ENCODE measurements at regions not wholly inside any gene's neighbourhood (a gene's known extent, or its start where the extent isn't known, plus 50 kb on each side); places are given as distances from the start of the nearest gene placed in this dataset.

DNA sequence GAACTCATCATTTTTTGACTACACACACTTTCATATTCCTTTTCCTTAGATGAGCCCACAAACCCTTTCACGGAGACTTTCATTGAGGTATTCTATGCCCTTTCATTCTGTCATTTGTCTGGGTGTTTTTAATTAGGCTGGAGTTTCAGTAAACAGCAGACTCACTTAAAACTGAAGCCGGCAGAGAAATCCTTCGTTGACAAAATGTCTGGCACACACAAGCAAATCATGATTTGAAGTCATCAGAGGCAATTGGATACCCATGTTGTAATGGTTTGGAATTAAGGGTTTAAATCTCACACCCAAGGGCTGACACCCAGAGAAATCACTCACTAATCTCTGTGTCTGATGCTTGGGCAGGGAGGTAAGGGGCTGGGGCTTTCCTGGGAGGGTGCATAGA is 127.1 kb downstream of the EHF start:
- intact Hi-C loops (cut with micrococcal nuclease), result no loop called here

More for the DNA sequence above, 127.1 kb downstream of the EHF start:
- Histone ChIP-seq H3K9me3 (ENCODE audit: control insufficient read depth, insufficient read depth, low read length) (no peaks in the 10 kb centered on the region), H3K18ac (ENCODE audit: low read depth, low read length) (no peak overlapping the region), H3K4ac (ENCODE audit: low read depth, low read length) (no peak overlapping the region), H2BK20ac (ENCODE audit: low read depth, low read length) (no peak overlapping the region), H2AK9ac (replicated peaks; ENCODE audit: low read depth, low read length, poor library complexity) (no peak overlapping the region), H3K14ac (replicated peaks; ENCODE audit: low read depth, low read length) (no peak overlapping the region), H3K9me1 (ENCODE audit: insufficient read depth, low read length) (no peaks in the 10 kb centered on the region), H3K23ac (ENCODE audit: low read depth, low read length) (no peak overlapping the region), H2BK15ac (ENCODE audit: low read depth, low read length) (no peak overlapping the region), H4K5ac (ENCODE audit: low read depth, low read length) (no peak overlapping the region), H2BK120ac (ENCODE audit: low read depth, low read length) (no peak overlapping the region), H2BK5ac (ENCODE audit: low read depth, low read length, poor library complexity, severe bottlenecking) (no peak overlapping the region), H2AK5ac (ENCODE audit: low read depth, low read length) (no peak overlapping the region), H3K4me3 (ENCODE audit: insufficient read depth, low read depth, low read length) (no peak overlapping the region), H3K27me3 (ENCODE audit: control insufficient read depth, insufficient read depth, low read length) (peaks cover 12% of the 10 kb centered on the region), H4K20me1 (ENCODE audit: insufficient read depth, low read length) (no peaks in the 10 kb centered on the region), H3K79me1 (ENCODE audit: low read depth in 1 of 2, low read length in 2 of 2) (no peaks in the 10 kb centered on the region), H3K27ac (ENCODE audit: insufficient read depth, low read length) (no peak overlapping the region), H4K8ac (ENCODE audit: low read depth in 2 of 2, low read length in 2 of 2) (no peak overlapping the region), H3K4me1 (ENCODE audit: control insufficient read depth, insufficient read depth, low read length) (peaks cover 3% of the 10 kb centered on the region), H4K91ac (ENCODE audit: insufficient read depth, low read depth, low read length) (no peak overlapping the region), H3K56ac (ENCODE audit: extremely low read depth, insufficient read depth, low read length) (no peak overlapping the region), H3K9ac (ENCODE audit: low read depth, low read length) (no peak overlapping the region), H3K4me2 (ENCODE audit: low read depth, low read length) (no peak overlapping the region), H3K36me3 (ENCODE audit: control insufficient read depth, insufficient read depth, low read length) (no peaks in the 10 kb centered on the region), H2AFZ (replicated peaks; ENCODE audit: low read length, poor library complexity) (no peak overlapping the region)
- no peak for TF ChIP-seq NFE2L2 (IDR thresholded peaks at IDR 0.05; ENCODE audit: low read depth, low read length)
- TF ChIP-seq RCOR1 (IDR thresholded peaks at IDR 0.05; ENCODE audit: insufficient replicate concordance, low read length), result no peak
- no peak for TF ChIP-seq MXI1 (IDR thresholded peaks at IDR 0.05; ENCODE audit: borderline replicate concordance, low read depth, low read length)
- TF ChIP-seq, protein P1, sequence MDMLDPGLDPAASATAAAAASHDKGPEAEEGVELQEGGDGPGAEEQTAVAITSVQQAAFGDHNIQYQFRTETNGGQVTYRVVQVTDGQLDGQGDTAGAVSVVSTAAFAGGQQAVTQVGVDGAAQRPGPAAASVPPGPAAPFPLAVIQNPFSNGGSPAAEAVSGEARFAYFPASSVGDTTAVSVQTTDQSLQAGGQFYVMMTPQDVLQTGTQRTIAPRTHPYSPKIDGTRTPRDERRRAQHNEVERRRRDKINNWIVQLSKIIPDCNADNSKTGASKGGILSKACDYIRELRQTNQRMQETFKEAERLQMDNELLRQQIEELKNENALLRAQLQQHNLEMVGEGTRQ (IDR thresholded peaks at IDR 0.05; ENCODE audit: low read depth, low read length), result no peak
- no peak for TF ChIP-seq FOS (IDR thresholded peaks at IDR 0.05; ENCODE audit: low read depth, low read length)
- TF ChIP-seq, protein P2, sequence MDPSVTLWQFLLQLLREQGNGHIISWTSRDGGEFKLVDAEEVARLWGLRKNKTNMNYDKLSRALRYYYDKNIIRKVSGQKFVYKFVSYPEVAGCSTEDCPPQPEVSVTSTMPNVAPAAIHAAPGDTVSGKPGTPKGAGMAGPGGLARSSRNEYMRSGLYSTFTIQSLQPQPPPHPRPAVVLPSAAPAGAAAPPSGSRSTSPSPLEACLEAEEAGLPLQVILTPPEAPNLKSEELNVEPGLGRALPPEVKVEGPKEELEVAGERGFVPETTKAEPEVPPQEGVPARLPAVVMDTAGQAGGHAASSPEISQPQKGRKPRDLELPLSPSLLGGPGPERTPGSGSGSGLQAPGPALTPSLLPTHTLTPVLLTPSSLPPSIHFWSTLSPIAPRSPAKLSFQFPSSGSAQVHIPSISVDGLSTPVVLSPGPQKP (IDR thresholded peaks at IDR 0.05; ENCODE audit: borderline replicate concordance, low read depth, low read length), result no peak
- TF ChIP-seq RAD21 (IDR thresholded peaks at IDR 0.05; ENCODE audit: low read length), result no peak
- no TSS peak for BruUV-seq (replicated peaks)
- POLR2A ChIA-PET (ENCODE audit: unreplicated experiment), result no interaction called here
- CTCF ChIA-PET, result no interaction called here
- dilution Hi-C loops (cut with HindIII; ENCODE audit: low sequenced_read_pairs, unreplicated experiment), result no loop called here
- no peak for DNase-seq
- in situ Hi-C loops (cut with MboI; ENCODE audit: low sequenced_read_pairs), result no loop called here
- ATAC-seq (ENCODE audit: low read depth), result no peak
- no CpG with 5 or more reads among the region's 3 CpGs for WGBS, 2 experiments (ENCODE audit: extremely low coverage in 2 of 2, insufficient read length in 1 of 2)
